ENCODE measurements at regions not wholly inside any gene's neighbourhood (a gene's known extent, or its start where the extent isn't known, plus 50 kb on each side); places are given as distances from the start of the nearest gene placed in this dataset.

DNA sequence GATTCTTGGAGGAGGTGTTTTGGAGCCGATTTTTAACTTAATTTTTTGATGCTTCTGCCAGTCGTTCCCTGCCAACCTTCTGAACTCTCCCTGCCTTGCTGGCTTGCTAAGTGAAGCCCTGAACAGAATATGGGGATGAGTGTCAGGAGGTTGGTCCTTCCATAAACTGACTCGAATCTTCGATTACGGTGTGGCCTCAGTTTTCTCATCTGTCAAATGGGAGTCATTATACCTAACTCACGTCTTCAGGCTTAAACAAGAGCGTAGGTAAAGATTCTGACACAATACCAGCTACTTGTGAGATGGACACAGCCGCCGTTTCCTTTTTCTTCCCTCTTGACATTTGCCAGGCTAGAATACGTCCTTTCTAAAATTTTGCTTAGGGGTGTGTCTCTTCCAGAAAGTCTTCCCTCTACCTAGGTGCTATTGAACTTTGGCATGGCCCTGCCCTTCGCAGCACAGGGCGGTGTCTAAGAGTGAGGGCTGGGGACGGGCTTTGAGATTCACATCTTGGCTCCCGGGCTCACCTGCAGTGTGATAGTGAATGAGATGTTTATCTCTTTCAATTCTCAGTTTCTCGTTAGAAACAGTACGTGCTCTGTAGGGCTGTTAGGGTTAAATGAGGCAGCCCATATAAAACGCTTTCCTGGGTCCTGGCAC, 190.6 kb upstream of the SDK2 start:
- intact Hi-C loops (cut with DNase I; ENCODE audit: low total_unique reads): no loop called here
- no peaks in the 10 kb centered on the region for H3K36me3 ChIP-seq
- no peak overlapping the region for H3K27ac ChIP-seq
- no peaks in the 10 kb centered on the region for H3K4me1 ChIP-seq
- H3K9me3 ChIP-seq: no peaks in the 10 kb centered on the region
- no peak for TF ChIP-seq POLR2A (IDR thresholded peaks at IDR 0.05)
- no peak for TF ChIP-seq CTCF (IDR thresholded peaks at IDR 0.05)
- H3K27me3 ChIP-seq: peaks cover 0 to 28% of the 10 kb centered on the region in 2 donors
- no peak for DNase-seq (ENCODE audit: low spot score in 2 of 2)
- H3K4me3 ChIP-seq: no peak overlapping the region

DNA sequence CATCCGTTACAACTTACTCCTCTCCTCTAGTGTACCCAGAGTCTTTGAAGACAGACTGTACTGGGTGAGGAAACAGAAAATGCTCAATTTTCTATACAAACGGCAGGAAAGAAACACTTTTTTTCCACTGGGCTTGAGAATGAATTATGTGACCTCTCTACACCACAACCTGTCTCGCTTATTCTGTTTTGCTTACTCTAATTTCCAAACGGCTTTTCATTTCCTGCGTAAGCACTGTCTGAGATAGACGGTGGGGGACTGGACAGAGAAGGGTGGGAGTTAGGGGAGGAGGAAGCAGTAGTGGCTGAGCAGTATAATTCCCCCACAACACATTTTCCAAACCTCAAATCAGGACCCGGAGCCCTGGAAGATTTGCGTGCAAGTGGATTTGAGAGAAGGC, 191.4 kb upstream of the SDK2 start:
- no peaks in the 10 kb centered on the region for H3K36me3 ChIP-seq
- no peaks in the 10 kb centered on the region for H3K4me1 ChIP-seq
- no peak overlapping the region for H3K4me3 ChIP-seq
- peaks cover 0 to 28% of the 10 kb centered on the region in 2 donors for H3K27me3 ChIP-seq
- no peak overlapping the region for H3K27ac ChIP-seq
- TF ChIP-seq CTCF (IDR thresholded peaks at IDR 0.05) (no peak), POLR2A (IDR thresholded peaks at IDR 0.05) (no peak), POLR2AphosphoS5 (IDR thresholded peaks at IDR 0.05) (no peak)
- intact Hi-C loops (cut with DNase I; ENCODE audit: low total_unique reads): no loop called here
- no peaks in the 10 kb centered on the region for H3K9me3 ChIP-seq
- no peak for DNase-seq (ENCODE audit: low spot score in 2 of 2)

- H3K27me3 ChIP-seq: peaks cover 0 to 24% of the 10 kb centered on the region in 2 donors
- no peaks in the 10 kb centered on the region for H3K9me3 ChIP-seq
- no peak for TF ChIP-seq CTCF (IDR thresholded peaks at IDR 0.05)
- H3K4me3 ChIP-seq: no peak overlapping the region
- no peaks in the 10 kb centered on the region for H3K36me3 ChIP-seq
- no peak overlapping the region for H3K27ac ChIP-seq
- DNase-seq (ENCODE audit: low spot score in 2 of 2): no peak
- intact Hi-C loops (cut with DNase I; ENCODE audit: low total_unique reads): no loop called here
- no peaks in the 10 kb centered on the region for H3K4me1 ChIP-seq
These were observed 194.6 kb upstream of the SDK2 start for GRCh38 chr17:73838815-73839214.

DNA sequence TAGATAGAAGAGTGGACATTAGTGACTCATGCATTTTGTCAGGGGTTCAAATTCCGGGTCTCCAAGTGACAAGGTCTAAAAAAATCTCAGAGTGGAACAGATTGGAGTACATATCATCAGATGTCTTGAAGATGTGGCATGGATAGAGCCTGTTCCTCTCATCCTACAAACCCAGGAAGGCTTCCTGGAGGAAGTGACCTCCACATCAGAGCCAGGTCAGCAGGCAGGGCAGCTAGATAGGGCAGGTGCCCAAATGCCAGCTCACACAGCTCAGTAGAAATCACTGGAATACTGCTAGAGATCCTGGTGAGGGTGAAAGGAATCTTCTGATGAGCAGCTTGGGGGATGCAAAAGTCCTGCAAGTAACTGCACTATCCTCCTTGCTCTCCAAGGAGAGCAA, 196.6 kb upstream of the SDK2 start:
- H3K36me3 ChIP-seq: no peaks in the 10 kb centered on the region

More for the DNA sequence above, 196.6 kb upstream of the SDK2 start:
- DNase-seq (ENCODE audit: low spot score in 2 of 2): no peak
- H3K4me3 ChIP-seq: no peak overlapping the region
- intact Hi-C loops (cut with DNase I; ENCODE audit: low total_unique reads): no loop called here
- no peaks in the 10 kb centered on the region for H3K9me3 ChIP-seq
- TF ChIP-seq POLR2A (IDR thresholded peaks at IDR 0.05) (no peak), CTCF (IDR thresholded peaks at IDR 0.05) (no peak), POLR2AphosphoS5 (IDR thresholded peaks at IDR 0.05) (no peak)
- no peak overlapping the region for H3K27ac ChIP-seq
- H3K4me1 ChIP-seq: no peaks in the 10 kb centered on the region
- H3K27me3 ChIP-seq: peaks cover 0 to 7% of the 10 kb centered on the region in 2 donors

All from breast epithelium (tissue), 4 donors.